Panc1 (cell line): ENCODE measurements at regions not wholly inside any gene's neighbourhood (a gene's known extent, or its start where the extent isn't known, plus 50 kb on each side); places are given as distances from the start of the nearest gene placed in this dataset.

ENCODE experiments used
- CTCF ChIP-seq: fragments of 450-650 bp; IDR thresholded peaks from 2 replicates; pipeline ENCODE4 v1.5.1; 2017; ENCODE audit warnings: mild to moderate bottlenecking
- POLR2AphosphoS5 ChIP-seq: IDR thresholded peaks from 2 replicates; pipeline ENCODE4 v1.6.1; 2012; ENCODE audit warnings: mild to moderate bottlenecking, low read depth, low read length, moderate library complexity
- TCF7L2 ChIP-seq: IDR thresholded peaks from 2 replicates; pipeline ENCODE4 v1.6.1; 2011; ENCODE audit warnings: mild to moderate bottlenecking, low read depth, low read length, inconsistent platforms
- TF ChIP-seq, protein P1 (sequence below), 2 experiments: IDR thresholded peaks; 2 replicates each; pipeline ENCODE4 v1.6.1; 2011 to 2012; ENCODE audit warnings: low read depth in 2 of 2, control low read depth in 1 of 2, low read length in 1 of 2, mild to moderate bottlenecking in 1 of 2, moderate library complexity in 1 of 2; ENCODE audit not compliant: insufficient read depth in 1 of 2

DNA sequence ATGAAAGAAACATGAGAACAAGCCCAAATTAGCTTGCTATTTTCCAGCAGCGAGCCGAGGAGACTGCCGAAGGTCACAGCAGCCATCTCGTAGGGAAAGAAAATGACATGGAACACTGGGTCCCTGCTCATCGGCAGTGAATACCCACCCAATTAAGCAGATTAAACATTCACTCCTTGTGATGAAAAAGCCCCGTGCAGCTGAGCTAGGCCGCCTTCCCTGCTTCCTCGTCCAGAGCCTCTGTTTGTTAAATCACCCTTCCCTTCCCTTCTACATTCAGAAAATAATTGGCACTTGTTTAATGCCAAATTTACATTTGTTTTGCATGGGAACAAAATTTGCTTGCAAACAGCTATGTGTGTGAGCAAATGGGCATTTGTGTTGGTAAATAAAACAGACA lies 342.5 kb downstream of the RMST start:
- TF ChIP-seq CTCF, result no peak
- TF ChIP-seq POLR2AphosphoS5, result no peak
- TF ChIP-seq, protein P1, sequence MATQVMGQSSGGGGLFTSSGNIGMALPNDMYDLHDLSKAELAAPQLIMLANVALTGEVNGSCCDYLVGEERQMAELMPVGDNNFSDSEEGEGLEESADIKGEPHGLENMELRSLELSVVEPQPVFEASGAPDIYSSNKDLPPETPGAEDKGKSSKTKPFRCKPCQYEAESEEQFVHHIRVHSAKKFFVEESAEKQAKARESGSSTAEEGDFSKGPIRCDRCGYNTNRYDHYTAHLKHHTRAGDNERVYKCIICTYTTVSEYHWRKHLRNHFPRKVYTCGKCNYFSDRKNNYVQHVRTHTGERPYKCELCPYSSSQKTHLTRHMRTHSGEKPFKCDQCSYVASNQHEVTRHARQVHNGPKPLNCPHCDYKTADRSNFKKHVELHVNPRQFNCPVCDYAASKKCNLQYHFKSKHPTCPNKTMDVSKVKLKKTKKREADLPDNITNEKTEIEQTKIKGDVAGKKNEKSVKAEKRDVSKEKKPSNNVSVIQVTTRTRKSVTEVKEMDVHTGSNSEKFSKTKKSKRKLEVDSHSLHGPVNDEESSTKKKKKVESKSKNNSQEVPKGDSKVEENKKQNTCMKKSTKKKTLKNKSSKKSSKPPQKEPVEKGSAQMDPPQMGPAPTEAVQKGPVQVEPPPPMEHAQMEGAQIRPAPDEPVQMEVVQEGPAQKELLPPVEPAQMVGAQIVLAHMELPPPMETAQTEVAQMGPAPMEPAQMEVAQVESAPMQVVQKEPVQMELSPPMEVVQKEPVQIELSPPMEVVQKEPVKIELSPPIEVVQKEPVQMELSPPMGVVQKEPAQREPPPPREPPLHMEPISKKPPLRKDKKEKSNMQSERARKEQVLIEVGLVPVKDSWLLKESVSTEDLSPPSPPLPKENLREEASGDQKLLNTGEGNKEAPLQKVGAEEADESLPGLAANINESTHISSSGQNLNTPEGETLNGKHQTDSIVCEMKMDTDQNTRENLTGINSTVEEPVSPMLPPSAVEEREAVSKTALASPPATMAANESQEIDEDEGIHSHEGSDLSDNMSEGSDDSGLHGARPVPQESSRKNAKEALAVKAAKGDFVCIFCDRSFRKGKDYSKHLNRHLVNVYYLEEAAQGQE (IDR thresholded peaks at IDR 0.05; ENCODE audit: insufficient read depth in 1 of 2, low read depth in 2 of 2, low read length in 1 of 2), result no peak
- TF ChIP-seq TCF7L2, result no peak
